Stimulated activated CD4-positive, alpha-beta T cell treated with anti-CD3 and anti-CD28 coated beads, Interleukin-15, amount 100 ng/mL, for 24 hours (primary cell): ENCODE measurements at regions not wholly inside any gene's neighbourhood (a gene's known extent, or its start where the extent isn't known, plus 50 kb on each side); places are given as distances from the start of the nearest gene placed in this dataset.
"Not testable (repeated sequence)": the region's sequence is repeated elsewhere in the genome, so short reads cannot be mapped to it uniquely, and the experiment has no call there.

ENCODE experiments used
- DNase-seq: peaks from one replicate; pipeline ENCODE4 v3.0.0-alpha.2; 2020

DNA sequence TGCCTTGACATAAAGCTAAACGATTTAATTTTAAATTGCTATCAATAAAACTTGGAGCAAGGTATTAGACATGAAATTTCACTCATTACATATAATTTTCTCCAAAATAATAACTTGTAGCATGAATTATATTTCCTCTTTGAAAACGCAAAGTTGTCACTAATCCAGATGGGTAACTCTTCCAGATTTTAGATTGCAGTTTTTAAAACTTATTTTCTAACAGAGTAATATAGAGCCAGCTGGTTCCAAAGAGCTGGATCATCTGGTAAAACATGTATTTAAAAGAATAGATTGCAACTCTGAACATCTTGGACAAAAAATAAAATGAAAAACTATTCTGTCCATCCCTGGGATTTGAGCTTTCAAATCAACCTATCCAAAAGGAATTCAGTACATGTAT lies 238.2 kb upstream of the INTU start:
- DNase-seq, result no peak

DNA sequence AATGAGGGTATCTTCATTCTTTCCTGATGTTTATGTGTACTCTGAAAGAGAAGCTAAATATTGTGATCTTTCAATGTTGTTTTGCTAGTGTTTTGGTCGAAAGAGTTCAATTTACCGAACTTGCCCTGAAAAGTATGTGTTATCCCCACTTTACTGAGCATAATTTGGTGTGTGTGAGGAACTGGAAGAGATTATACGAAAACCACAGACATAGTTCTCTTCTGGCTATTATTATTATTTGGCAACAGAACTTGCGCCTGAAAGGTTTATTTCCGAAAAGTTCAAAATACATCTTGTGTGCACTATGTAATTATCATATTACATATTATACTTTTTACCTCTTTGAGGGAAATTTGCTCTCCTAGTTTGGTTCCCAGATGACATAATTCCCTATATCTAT lies 232.5 kb upstream of the INTU start:
- no peak for DNase-seq

GRCh38 chr4:127400731-127401346 lies 231.9 kb upstream of the INTU start:
- peak; percentile 59 for DNase-seq

GRCh38 chr4:127403471-127404084 lies 229.2 kb upstream of the INTU start:
- no peak for DNase-seq

DNA sequence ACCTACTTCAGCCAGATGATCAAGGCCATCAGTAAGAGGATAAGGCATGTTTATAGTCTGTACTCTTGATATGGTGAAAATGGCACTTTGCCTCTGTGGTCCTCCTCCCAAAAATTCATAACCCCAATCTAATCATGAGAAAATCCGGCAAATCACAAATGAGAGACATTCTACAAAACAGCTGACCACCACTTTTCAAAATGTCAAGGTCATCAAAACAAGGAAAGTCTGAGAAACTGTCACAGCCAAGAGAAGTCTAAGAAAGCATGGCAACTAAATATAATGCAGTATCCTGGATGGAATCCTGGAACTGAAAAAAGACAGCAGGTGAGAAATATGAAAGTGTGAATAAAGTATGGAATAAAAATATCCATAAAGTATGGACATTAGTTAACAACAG lies 226.6 kb upstream of the INTU start:
- DNase-seq, result no peak

DNA sequence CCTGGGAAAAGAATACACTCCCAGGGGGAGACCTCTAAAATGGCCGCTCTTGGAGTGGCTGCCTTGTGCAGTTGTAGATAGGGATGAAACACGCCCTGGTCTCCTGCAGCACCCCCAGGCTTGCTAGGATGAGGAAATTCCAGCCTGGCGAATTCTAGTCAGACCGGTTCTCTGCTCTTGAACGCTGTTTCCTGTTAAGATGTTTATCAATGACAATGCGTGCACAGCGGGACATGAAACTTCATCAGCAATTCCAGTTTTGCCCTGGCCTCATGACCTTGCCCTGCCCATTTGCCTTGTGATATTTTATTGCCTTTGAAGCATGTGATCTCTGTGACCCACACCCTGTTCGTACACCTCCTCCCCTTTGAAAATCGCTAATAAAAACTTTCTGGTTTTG lies 225.2 kb upstream of the INTU start:
- not testable (repeated sequence) for DNase-seq

DNA sequence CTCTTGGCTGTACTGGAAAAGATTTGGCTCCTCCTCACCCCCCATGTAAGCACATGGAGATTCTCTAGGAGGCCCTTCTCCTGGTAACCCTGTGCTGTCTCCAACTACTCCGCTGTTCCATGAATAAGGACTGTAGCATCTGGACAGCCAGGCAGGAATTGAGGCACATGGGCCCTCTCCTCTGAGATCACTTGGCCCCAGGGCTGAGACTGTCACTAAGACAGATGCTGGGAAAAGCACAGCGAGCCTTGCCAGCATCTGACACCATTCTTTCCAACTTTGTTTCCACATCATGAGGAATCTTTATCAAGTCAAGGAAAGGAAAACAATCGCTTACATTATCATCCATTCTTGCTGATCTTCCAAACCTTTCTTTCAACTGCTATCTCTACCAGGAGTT lies 222.6 kb upstream of the INTU start:
- no peak for DNase-seq

- DNase-seq, result no peak
Observed at GRCh38 chr4:127410644-127411043, 222.1 kb upstream of the INTU start.

DNA sequence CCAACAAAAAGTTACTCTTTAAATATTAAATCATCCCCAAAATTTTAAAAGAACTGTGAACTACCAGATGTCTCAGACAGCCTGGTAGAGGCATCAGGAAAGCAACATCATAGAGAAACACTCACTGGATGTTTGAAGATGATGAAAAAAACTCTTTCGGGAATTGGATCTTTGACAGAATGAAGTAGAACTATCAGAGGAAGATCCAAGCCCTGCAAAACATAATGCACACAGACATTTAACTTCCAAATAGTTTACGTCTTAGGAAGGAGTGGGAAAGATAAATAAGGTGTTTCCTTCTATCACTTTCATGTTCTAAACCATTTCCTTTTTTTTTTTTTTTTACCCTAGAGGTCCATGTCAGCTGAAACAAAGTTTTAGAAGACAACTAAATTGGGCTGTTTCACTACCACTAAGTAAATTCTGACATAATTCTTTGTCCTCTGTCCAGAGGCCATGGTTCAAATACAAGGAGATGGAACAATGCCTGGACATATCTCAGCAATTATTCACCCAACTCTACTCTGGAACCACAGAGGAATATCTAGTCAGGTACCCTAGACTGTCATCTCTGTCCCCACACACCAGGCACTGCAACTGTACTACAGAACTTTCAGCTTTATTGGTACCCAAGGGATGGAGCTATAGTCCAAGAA lies 217.7 kb upstream of the INTU start:
- no peak for DNase-seq

DNA sequence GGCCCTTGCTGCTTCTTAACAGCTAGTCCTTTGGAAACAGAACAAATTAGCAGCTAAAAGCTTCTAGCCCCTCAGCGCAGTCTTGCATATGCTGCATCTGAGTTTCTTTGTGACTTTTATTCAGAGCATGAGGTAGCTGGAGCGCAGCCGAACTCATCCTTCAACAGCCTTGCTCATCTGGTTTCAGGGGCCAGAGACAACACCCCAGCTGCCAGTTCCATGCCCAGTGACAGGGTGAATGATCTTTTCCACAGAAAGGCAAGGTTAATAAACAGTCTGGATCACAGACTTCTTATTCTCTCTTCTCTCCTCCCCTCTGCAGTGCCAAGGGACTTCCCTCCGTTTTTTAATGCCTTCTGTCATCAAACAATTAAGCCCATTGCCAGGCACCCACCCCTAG lies 216.6 kb upstream of the INTU start:
- no peak for DNase-seq

- DNase-seq, result no peak
Observed at GRCh38 chr4:127417885-127418535, 214.7 kb upstream of the INTU start.

DNA sequence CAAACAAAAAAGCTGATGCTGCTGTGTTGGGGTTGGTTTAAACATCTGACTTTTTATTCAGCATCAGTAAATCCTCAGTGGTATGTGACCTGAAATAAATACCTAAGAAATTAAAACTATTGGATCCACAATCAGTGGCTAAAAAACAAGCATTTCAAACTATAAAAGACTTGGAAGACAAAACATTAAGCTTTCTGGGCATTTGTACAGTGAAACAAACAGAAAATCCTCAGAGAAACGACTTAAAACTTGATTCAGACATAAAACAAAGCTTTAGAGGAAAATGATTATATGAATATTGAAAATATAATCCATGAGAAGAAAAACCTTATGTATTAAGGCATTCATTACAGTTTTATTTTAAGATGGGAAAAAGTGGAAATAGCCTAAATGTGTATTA lies 213.3 kb upstream of the INTU start:
- no peak for DNase-seq

GRCh38 chr4:127421437-127421836 lies 211.3 kb upstream of the INTU start:
- no peak for DNase-seq

DNA sequence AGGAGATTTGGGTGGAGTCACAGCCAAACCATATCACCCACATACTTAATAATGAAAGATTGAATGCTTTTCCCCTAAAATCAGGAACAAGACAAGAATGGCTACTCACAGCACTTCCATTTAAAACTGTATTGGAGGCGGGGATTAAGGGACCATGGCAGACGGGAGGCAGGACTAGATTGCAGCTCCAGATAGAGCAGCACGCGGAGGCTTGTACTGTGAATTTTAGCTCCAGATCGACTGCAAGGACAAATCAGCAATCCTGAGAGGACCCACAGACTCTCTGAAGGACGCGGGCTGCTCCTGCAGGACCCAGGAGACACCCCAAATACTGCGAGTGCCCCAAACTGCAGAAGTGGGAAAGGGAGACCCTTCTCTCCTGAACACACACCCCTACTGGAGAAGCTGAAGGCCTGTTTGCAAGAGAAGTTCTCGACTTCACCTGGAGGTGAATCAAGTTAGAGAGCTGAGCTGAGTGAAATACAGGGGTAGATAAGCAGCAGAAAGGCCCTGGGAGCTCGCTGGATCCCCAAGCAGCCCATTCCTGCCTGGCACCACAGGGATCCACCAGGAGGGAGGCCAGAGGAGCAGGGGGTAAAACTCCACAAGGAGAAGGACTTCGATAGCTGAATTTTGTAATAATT lies 207.4 kb upstream of the INTU start:
- no peak for DNase-seq

DNA sequence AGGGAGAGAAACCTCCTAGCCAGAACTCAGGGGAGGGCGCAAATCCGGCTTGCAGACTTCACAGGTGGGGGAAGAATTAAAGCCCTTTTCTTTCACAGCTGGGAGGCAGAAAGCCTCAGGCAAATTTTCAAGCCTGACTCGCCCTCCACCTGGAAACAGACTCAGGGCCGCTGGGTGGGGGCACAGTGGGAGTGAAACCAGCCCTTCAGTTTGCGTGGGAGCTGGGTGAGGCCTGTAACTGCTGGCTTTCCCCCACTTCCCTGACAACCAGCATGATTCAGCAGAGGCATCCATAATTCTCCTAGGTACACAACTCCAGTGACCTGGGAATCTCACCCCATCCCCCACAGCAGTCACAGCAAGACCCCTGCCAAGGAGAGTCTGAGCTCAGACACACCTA lies 206.9 kb upstream of the INTU start:
- no peak for DNase-seq

GRCh38 chr4:127441571-127441970 lies 191.2 kb upstream of the INTU start:
- DNase-seq, result no peak

- DNase-seq, result no peak
Observed at GRCh38 chr4:127445471-127445870, 187.3 kb upstream of the INTU start.

GRCh38 chr4:127446427-127446885 lies 186.3 kb upstream of the INTU start:
- DNase-seq, result no peak

GRCh38 chr4:127448986-127449385 lies 183.8 kb upstream of the INTU start:
- DNase-seq, result no peak

DNA sequence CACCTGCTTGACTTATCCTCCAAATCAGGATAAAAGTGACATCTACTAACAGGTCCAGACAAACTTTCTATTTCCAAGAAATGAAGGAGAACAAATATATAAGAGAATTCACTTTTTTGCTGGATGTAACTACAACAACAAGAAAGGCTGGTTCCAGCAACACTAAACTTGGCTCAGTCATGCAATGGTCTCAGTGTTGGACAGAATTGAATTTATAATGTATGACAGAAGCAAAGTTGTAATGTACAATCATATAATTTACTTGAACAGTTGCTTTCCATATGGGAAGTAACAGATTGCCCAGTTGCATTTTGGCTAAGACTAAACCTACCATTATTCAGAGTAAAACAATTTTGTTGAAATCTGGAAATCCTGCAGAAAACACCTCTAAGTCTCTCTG lies 183.3 kb upstream of the INTU start:
- DNase-seq, result no peak

DNA sequence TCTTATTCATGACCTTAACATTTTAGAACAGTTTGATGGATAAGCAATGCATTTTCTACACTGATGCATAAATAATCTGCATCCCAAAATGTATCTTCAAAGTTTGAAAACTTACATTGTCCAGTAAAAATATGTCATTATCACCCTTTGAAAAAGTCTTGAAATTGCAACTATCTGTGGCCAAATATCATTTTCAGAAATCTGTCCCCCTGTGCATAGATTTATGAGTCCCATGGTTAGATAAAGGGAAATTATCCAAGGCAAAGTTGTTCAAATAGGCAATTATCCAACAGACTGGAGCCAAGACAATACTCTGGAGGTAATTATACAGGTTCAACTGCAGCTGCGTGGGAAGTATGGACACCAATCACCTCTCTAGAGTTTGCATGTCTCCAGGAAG lies 182.5 kb upstream of the INTU start:
- DNase-seq, result no peak

- no peak for DNase-seq
Observed at GRCh38 chr4:127463883-127464282, 168.9 kb upstream of the INTU start.

DNA sequence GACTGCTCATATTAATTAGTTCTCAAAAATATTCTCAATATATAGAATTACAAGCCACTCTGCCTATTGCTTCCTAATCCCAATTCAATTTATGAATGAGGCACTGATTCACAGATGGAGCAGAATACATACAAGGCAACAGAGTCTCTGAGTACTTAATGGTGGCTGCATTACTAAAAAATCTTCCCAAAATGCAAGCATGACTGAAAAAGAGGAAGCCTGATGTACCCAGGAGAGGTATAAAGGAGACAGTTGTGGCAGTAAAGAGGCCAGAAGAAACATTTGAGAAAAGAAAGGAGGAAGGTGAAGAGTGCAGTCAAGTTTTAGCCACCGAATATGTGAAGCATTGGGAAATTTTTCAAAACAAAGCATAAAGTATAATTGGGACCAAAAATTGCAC lies 163.2 kb upstream of the INTU start:
- no peak for DNase-seq
